Large intestine (tissue), 3 donors: ENCODE measurements at regions not wholly inside any gene's neighbourhood (a gene's known extent, or its start where the extent isn't known, plus 50 kb on each side); places are given as distances from the start of the nearest gene placed in this dataset.

ENCODE experiments used
- DNase-seq, 2 donors: peaks; one replicate each; pipeline versions ENCODE4 v3.0.0 to v3.0.0-alpha.2; 2013
- H3K27ac ChIP-seq: one replicate; pipeline ENCODE4 v1.5.1; 2013; ENCODE audit warnings: low read length
- H3K27me3 ChIP-seq: 2 replicates; pipeline ENCODE4 v1.6.1; 2013; ENCODE audit warnings: low read length; ENCODE audit not compliant: control insufficient read depth, insufficient read depth
- H3K36me3 ChIP-seq: 2 replicates; pipeline ENCODE4 v1.6.1; 2013; ENCODE audit warnings: low read length; ENCODE audit not compliant: control insufficient read depth, insufficient read depth
- H3K4me1 ChIP-seq: one replicate; pipeline ENCODE4 v1.6.1; 2013; ENCODE audit warnings: low read length; ENCODE audit not compliant: control insufficient read depth, insufficient read depth
- H3K4me3 ChIP-seq: one replicate; pipeline ENCODE4 v1.5.1; 2013; ENCODE audit warnings: low read length
- H3K9me3 ChIP-seq: one replicate; pipeline ENCODE4 v1.6.1; 2013; ENCODE audit warnings: mild to moderate bottlenecking, low read depth, low read length, moderate library complexity; ENCODE audit not compliant: control insufficient read depth
- WGBS: methylation state at CpG from one replicate; pipeline ENCODE4 v1.1.5; 2013; ENCODE audit warnings: low lambda C conversion rate; ENCODE audit not compliant: insufficient coverage; 5-methylcytosine and 5-hydroxymethylcytosine counted together

DNA sequence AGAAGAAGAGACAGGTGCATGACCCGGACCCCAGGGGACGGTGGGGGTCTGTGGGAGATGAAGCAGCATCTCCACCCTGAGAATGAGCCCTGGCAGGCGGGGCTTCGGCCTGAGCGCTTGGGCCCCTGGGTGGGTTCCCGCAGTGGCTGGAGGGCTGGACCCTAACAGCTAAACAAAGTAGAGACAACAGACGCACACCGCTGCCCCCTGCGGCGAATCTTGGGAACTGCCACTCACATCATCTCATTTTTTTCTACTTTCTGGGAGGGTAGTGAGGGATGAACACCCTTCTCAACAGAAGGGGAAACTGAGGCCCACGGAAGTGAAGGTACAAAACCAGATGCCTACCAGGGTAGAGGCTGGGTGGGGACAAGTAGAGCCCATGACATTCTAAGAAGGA lies 104.7 kb downstream of the RFLNA start:
- Histone ChIP-seq H3K4me3 (no peak overlapping the region), H3K36me3 (peaks cover 75% of the 10 kb centered on the region), H3K27ac (no peak overlapping the region), H3K27me3 (no peaks in the 10 kb centered on the region), H3K4me1 (peaks cover 27% of the 10 kb centered on the region), H3K9me3 (no peaks in the 10 kb centered on the region)
- DNase-seq: peak in 1 of 2 donors; percentile 24
- WGBS: no CpG with 5 or more reads among the region's 11 CpGs

DNA sequence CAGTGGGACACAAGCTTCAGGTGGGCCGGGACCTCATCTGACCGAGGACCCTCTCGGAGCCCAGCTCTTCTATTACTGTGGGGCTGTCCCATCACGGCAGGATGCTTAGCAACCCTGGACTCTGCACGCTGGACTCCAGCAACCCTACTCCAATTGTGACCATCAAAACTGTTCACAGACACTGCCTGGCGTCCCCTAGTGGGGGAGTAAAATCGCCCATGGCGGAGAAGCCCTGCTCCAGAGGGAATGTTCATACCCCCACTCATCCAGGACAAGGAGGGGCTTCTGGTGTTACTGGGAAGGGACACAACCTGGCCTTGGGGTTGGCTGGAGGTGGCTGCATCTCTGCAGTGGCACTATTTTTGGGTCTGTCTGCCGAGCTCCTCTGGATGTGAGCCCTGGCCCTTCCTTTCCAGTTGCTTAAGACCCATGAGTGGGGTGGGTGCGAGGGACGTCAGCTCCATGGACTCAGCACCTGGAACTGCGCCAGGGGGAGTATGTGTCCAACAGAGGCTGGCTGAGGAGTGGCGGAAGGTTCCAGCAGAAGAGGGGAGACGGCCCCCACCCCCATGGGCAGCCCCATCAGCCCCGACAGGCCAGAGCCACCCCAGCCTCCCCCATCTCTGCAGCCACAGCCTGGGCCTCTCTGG lies 103.8 kb downstream of the RFLNA start:
- DNase-seq: no peak
- Histone ChIP-seq H3K36me3 (peaks cover 80% of the 10 kb centered on the region), H3K27me3 (no peaks in the 10 kb centered on the region), H3K4me1 (peaks cover 29% of the 10 kb centered on the region), H3K4me3 (no peak overlapping the region), H3K27ac (no peak overlapping the region), H3K9me3 (no peaks in the 10 kb centered on the region)
- WGBS: no CpG with 5 or more reads among the region's 15 CpGs

DNA sequence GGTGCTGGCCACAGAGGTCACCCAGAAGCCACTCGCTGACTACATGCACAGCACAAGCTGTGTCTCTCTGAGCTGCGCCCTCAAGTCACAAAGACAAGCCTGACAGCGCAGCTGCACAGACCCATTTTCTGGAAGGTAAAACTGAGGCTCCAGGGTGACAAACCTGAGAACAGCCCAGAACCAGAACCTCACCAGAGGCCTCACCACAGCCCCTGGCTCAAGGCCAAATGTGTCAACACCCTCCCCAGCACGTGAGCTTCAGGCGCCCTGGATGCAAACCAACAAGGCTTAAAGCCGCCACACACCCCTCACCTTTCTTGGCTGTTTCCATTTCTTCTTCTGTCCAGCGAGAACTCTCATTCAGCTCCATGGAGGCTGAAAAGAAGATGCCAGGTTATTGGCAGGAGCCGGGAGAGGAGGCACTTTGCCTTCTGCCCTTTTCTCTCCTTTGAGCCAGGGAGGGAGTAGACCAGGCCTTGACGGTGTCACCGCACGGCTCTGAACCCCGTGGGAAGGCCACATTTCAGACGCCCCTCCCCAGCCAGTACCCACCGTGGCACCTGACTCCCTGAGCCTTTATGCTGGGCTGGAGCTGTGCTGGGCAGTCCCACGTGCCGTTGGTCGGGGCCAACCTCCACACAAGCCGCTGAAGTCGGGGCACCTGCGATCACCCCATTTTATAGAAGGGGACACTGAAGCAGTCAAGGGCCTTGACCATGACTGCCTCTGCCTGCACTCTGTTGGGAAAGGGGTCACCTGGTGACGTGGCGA lies 103.1 kb downstream of the RFLNA start:
- Histone ChIP-seq H3K27ac (peak overlapping the region; percentile 91), H3K4me3 (no peak overlapping the region), H3K27me3 (no peaks in the 10 kb centered on the region), H3K4me1 (peaks cover 35% of the 10 kb centered on the region), H3K9me3 (no peaks in the 10 kb centered on the region), H3K36me3 (peaks cover 87% of the 10 kb centered on the region)
- no CpG with 5 or more reads among the region's 22 CpGs for WGBS
- DNase-seq: peak in 1 of 2 donors; percentile 59

DNA sequence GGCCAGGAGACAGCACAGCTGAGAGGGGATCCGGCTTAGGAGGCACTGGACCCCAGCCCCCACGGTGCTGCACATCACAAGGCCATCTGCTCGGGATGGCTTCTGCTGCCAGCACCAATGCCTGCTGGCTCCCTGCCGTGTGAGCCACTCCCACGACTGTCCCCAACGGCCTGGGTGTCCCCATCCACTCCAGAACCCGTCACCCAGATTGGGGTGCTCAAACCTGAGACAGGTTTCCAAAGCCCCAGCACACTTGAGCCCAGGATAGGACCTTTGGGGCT lies 102.4 kb downstream of the RFLNA start:
- Histone ChIP-seq H3K36me3 (peaks cover 82% of the 10 kb centered on the region), H3K4me1 (peaks cover 42% of the 10 kb centered on the region), H3K27me3 (no peaks in the 10 kb centered on the region), H3K9me3 (no peaks in the 10 kb centered on the region), H3K27ac (peak overlapping the region; percentile 91), H3K4me3 (no peak overlapping the region)
- WGBS: no CpG with 5 or more reads among the region's 7 CpGs
- no peak for DNase-seq

DNA sequence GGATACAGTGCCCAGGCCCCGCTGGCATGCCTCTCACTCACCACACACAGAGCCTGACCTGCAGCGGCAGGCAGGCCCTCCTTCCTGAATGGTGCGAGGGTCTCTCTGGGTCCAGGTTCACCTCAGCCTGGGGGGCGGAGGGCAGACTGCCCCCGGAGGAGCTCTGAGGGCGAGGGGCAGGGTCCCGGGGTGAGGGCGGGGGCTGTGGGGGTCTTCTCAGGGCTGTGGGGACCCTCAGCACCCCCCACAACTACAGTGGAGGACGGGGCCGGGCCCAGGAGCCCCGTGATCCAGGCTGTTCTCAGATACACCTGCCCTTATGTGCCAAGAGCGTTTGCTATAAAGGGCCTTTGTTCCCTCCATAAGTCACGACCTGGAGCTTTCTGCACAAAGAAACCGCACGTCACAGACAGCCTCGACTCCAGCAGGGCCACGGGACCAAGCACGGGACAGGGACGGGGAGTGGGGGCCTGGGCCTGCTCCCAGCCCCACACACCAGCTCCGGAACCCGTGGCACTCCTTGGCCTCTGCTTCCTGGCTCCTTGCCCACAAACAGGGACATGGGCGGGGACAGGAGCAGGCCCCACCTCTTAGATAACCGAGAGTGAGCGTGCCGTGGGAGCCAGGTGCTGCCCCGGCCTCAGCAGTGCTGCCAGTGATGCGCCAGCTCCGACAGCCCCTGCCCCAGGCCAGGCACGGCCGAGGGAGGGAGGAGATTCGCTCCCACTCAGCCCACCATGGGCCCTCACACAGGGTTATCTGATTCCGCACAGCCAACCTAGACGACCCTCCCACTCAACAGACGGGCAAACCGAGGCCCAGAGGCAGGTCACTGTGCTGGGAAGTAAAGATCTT lies 101.9 kb downstream of the RFLNA start:
- Histone ChIP-seq H3K4me1 (peaks cover 42% of the 10 kb centered on the region), H3K4me3 (no peak overlapping the region), H3K27me3 (no peaks in the 10 kb centered on the region), H3K9me3 (no peaks in the 10 kb centered on the region), H3K36me3 (peaks cover 80% of the 10 kb centered on the region), H3K27ac (peak overlapping the region; percentile 91)
- WGBS: no CpG with 5 or more reads among the region's 35 CpGs
- DNase-seq: peak; percentile 96 to 99

DNA sequence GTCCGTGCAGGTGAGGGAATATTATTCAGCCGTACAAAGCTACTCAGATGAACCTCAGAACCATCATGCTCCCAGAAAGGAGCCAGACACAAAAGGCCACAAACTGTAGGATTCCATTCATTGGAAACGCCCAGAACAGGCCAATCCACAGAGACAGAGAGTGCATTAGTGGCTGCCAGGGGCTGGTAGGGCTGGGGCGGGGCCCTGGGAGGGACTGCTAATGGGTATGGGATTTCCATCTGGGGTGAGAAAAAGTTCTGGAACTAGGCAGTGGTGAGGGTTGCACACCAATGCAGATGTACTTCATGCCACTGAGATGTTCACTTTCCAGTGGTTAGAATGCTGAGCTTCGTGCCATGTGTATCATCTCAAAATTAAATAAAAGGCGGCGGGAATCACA lies 101.1 kb downstream of the RFLNA start:
- no peaks in the 10 kb centered on the region for H3K27me3 ChIP-seq
- H3K27ac ChIP-seq: peak overlapping the region; percentile 91
- H3K9me3 ChIP-seq: no peaks in the 10 kb centered on the region
- DNase-seq: no peak
- WGBS: no CpG with 5 or more reads among the region's 7 CpGs
- H3K4me1 ChIP-seq: peaks cover 42% of the 10 kb centered on the region
- no peak overlapping the region for H3K4me3 ChIP-seq
- peaks cover 76% of the 10 kb centered on the region for H3K36me3 ChIP-seq

DNA sequence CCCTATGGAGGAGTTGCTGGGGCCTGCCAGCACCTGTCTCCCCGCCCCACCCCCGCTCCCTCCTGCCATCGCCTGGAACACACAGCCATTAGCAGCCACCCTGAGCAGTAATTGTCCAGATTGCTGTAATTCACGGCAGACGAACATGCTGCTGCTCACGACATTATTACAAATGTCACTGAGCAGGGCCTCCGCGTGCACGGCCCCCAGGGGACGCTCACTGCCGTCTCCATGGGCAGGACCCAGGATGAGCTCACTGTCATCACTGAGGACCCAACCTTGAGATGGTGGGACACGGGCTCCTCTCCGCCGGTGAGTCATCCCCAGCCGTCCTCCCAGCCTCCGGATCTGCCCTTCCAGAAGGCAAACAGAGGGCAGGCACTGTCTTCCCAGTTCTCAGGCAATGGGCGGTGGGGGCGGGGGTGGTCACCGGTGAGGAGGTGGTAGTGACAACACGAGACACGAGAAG lies 100.4 kb downstream of the RFLNA start:
- DNase-seq: no peak
- no CpG with 5 or more reads among the region's 21 CpGs for WGBS
- Histone ChIP-seq H3K27ac (peak overlapping the region; percentile 91), H3K4me3 (no peak overlapping the region), H3K4me1 (peaks cover 44% of the 10 kb centered on the region), H3K36me3 (peaks cover 76% of the 10 kb centered on the region), H3K9me3 (no peaks in the 10 kb centered on the region), H3K27me3 (no peaks in the 10 kb centered on the region)

DNA sequence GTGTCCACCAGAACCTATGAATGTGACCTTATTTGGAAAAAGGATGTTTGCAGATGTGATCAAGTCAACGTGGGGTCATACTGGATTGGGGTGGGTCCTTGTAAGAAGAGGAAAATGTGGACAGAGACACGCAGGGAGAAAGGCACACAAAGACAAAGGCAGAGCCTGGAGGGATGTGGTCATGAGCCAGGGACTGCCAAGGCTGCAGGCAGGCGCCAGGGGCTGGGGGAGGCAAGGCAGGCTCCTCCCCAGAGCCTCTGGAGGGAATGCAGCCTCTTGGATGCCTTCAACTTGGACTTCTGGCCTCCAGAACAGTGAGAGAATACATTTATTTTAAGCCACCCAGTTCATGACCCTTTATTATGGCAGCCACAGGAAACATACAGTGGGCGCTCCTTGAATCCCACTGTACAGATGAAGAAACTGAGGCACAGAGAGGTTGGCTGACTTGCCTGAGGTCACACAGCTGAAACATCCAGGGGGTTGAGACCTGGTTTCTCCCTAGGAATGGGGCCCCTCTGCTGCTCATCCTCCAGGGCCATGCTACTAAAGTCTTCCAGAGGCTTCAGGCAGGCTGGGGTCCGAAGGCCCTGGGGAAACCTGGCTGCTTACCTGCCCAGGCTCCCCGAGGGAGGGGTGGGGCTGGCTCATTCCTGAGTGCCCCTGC lies 99.7 kb downstream of the RFLNA start:
- Histone ChIP-seq H3K4me3 (no peak overlapping the region), H3K36me3 (peaks cover 69% of the 10 kb centered on the region), H3K27me3 (no peaks in the 10 kb centered on the region), H3K9me3 (no peaks in the 10 kb centered on the region), H3K4me1 (peaks cover 51% of the 10 kb centered on the region), H3K27ac (no peak overlapping the region)
- no peak for DNase-seq
- WGBS: 70% methylated on average over 2 of the region's 6 CpGs

DNA sequence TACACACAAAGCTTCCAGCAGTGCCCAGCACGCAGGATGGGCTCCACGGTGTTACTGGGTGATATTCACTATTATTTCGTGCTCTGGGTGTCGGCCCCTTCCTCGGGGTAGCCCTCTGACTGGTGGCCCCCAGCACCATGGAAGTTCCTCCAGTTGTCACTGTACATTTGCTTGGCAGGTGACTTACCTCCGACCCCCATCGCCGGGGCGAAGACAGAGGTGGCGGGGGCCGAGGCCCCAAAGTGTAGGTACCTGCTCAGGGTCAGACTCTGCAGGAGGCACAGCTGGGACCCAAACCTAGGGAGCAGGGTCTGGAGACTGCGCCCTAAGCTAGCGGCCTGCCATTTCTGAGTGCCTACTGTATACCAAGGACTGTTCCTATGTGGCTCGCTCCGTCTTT lies 98.9 kb downstream of the RFLNA start:
- Histone ChIP-seq H3K9me3 (no peaks in the 10 kb centered on the region), H3K27ac (no peak overlapping the region), H3K4me1 (peaks cover 57% of the 10 kb centered on the region), H3K36me3 (peaks cover 62% of the 10 kb centered on the region), H3K4me3 (no peak overlapping the region), H3K27me3 (no peaks in the 10 kb centered on the region)
- no CpG with 5 or more reads among the region's 15 CpGs for WGBS
- no peak for DNase-seq

DNA sequence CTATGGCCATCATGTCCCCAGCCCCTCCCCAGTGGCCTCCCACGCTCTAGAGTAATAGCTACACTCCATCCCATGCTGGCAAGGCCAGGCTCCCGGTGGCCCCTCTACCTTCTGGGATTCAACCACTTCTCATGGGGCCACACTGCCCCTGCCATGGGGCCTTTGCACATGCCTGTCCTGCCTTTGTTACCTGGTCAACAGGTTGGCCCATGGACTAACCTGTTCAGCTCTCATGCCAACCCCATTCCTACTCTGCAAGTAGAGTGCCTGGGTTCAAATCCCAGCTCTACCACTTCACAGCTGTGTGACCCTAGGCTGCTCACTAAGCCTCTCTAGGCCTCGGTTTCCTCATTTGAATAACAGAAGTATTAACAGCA lies 98.5 kb downstream of the RFLNA start:
- Histone ChIP-seq H3K4me1 (peaks cover 59% of the 10 kb centered on the region), H3K36me3 (peaks cover 57% of the 10 kb centered on the region), H3K9me3 (no peaks in the 10 kb centered on the region), H3K27ac (no peak overlapping the region), H3K4me3 (no peak overlapping the region), H3K27me3 (no peaks in the 10 kb centered on the region)
- no peak for DNase-seq
- no CpG with 5 or more reads among the region's 3 CpGs for WGBS
